GM06990 (cell line): ENCODE measurements at regions not wholly inside any gene's neighbourhood (a gene's known extent, or its start where the extent isn't known, plus 50 kb on each side); places are given as distances from the start of the nearest gene placed in this dataset.
A peak's percentile ranks its signal among the peaks of the same experiment; 100 is the strongest.

Experiments used
- DNase-seq: peaks from one replicate; pipeline ENCODE4 v3.0.0-alpha.2; 2011; ENCODE audit not compliant: insufficient read length; ENCODE audit errors: extremely low read depth
- H3K27me3 ChIP-seq: replicated peaks from 2 replicates; pipeline ENCODE4 v1.6.0; 2011; ENCODE audit warnings: low read length; ENCODE audit not compliant: control insufficient read depth, insufficient read depth
- H3K36me3 ChIP-seq: 2 replicates; pipeline ENCODE4 v1.5.1; 2011; ENCODE audit warnings: low read length; ENCODE audit not compliant: control insufficient read depth, insufficient read depth
- H3K4me3 ChIP-seq: replicated peaks from 2 replicates; pipeline ENCODE4 v1.5.1; 2011; ENCODE audit warnings: low read depth, mild to moderate bottlenecking, control low read depth, low read length
- CTCF ChIP-seq: IDR thresholded peaks from 2 replicates; pipeline ENCODE4 v1.5.1; 2011; ENCODE audit warnings: low read length, control low read depth, mild to moderate bottlenecking, inconsistent platforms; ENCODE audit not compliant: insufficient read depth, poor library complexity, severe bottlenecking

GRCh38 chr2:102967451-102967850, 205.6 kb downstream of the TMEM182 start:
- H3K4me3 ChIP-seq = no peak overlapping the region
- no peak for TF ChIP-seq CTCF
- no peak for DNase-seq
- H3K36me3 ChIP-seq = no peaks in the 10 kb centered on the region
- H3K27me3 ChIP-seq = no peaks in the 10 kb centered on the region; the same call in none of the 2 replicates

GRCh38 chr2:102968375-102968774, 206.5 kb downstream of the TMEM182 start:
- Histone ChIP-seq H3K27me3 (no peaks in the 10 kb centered on the region; the same call in none of the 2 replicates), H3K36me3 (no peaks in the 10 kb centered on the region), H3K4me3 (no peak overlapping the region)
- DNase-seq = no peak
- TF ChIP-seq CTCF = no peak

- no peak overlapping the region for H3K4me3 ChIP-seq
- no peaks in the 10 kb centered on the region; the same call in none of the 2 replicates for H3K27me3 ChIP-seq
- H3K36me3 ChIP-seq = no peaks in the 10 kb centered on the region
- DNase-seq = no peak
- no peak for TF ChIP-seq CTCF
These were observed 209.9 kb downstream of the TMEM182 start for GRCh38 chr2:102971701-102972100.

- H3K4me3 ChIP-seq = no peak overlapping the region
- DNase-seq = no peak
- no peaks in the 10 kb centered on the region for H3K27me3 ChIP-seq
- peak; percentile 81 for TF ChIP-seq CTCF
- H3K36me3 ChIP-seq = no peaks in the 10 kb centered on the region
These were observed 214.5 kb downstream of the TMEM182 start for GRCh38 chr2:102975996-102976975.

GRCh38 chr2:102977426-102978090, 215.7 kb downstream of the TMEM182 start:
- DNase-seq = no peak
- no peaks in the 10 kb centered on the region for H3K27me3 ChIP-seq
- TF ChIP-seq CTCF = no peak
- H3K4me3 ChIP-seq = no peak overlapping the region
- H3K36me3 ChIP-seq = no peaks in the 10 kb centered on the region
